SJSA1 (cell line): ENCODE measurements at regions not wholly inside any gene's neighbourhood (a gene's known extent, or its start where the extent isn't known, plus 50 kb on each side); places are given as distances from the start of the nearest gene placed in this dataset.

Source experiments
- DNase-seq, 2 experiments: peaks; one replicate each; pipeline ENCODE4 v3.0.0-alpha.2; 2015 to 2020; ENCODE audit warnings: low spot score in 2 of 2, low read depth in 1 of 2
- H3K27ac ChIP-seq: fragments of 250-450 bp; sonication (Bioruptor Pico); 2 replicates; pipeline ENCODE4 v1.5.1; 2020; ENCODE audit warnings: mild to moderate bottlenecking, moderate library complexity
- H3K27me3 ChIP-seq: fragments of 250-450 bp; sonication (Bioruptor Pico); replicated peaks from 2 replicates; pipeline ENCODE4 v1.5.1; 2020; ENCODE audit warnings: mild to moderate bottlenecking, moderate library complexity
- H3K36me3 ChIP-seq: fragments of 250-450 bp; sonication (Bioruptor Pico); 2 replicates; pipeline ENCODE4 v1.5.1; 2020; ENCODE audit warnings: mild to moderate bottlenecking
- H3K4me1 ChIP-seq: fragments of 250-450 bp; sonication (Bioruptor Pico); replicated peaks from 2 replicates; pipeline ENCODE4 v1.6.1; 2021; ENCODE audit warnings: mild to moderate bottlenecking
- H3K4me3 ChIP-seq: fragments of 250-450 bp; sonication (Bioruptor Pico); 2 replicates; pipeline ENCODE4 v1.5.1; 2020; ENCODE audit warnings: mild to moderate bottlenecking
- H3K9me3 ChIP-seq: fragments of 250-450 bp; sonication (Bioruptor Pico); replicated peaks from 2 replicates; pipeline ENCODE4 v1.5.1; 2020; ENCODE audit warnings: mild to moderate bottlenecking

GRCh38 chr6:167392631-167393316 lies 67.9 kb downstream of the TTLL2 start:
- Histone ChIP-seq H3K36me3 (no peaks in the 10 kb centered on the region), H3K27ac (no peak overlapping the region), H3K9me3 (no peaks in the 10 kb centered on the region), H3K4me1 (no peaks in the 10 kb centered on the region), H3K27me3 (no peaks in the 10 kb centered on the region), H3K4me3 (no peak overlapping the region)
- DNase-seq, result no peak

- no peak overlapping the region for H3K27ac ChIP-seq
- DNase-seq, result no peak
- no peak overlapping the region for H3K4me3 ChIP-seq
Observed at GRCh38 chr6:167393731-167394130, 68.8 kb downstream of the TTLL2 start.

GRCh38 chr6:167394339-167394738 lies 69.5 kb downstream of the TTLL2 start:
- no peaks in the 10 kb centered on the region for H3K9me3 ChIP-seq
- no peaks in the 10 kb centered on the region for H3K27me3 ChIP-seq
- no peak overlapping the region for H3K27ac ChIP-seq
- no peaks in the 10 kb centered on the region for H3K4me1 ChIP-seq
- H3K36me3 ChIP-seq, result no peaks in the 10 kb centered on the region
- no peak overlapping the region for H3K4me3 ChIP-seq
- no peak for DNase-seq

More at GRCh38 chr6:167393731-167394130, 68.8 kb downstream of the TTLL2 start:
- Histone ChIP-seq H3K9me3 (no peaks in the 10 kb centered on the region), H3K36me3 (no peaks in the 10 kb centered on the region), H3K4me1 (no peaks in the 10 kb centered on the region), H3K27me3 (no peaks in the 10 kb centered on the region)

GRCh38 chr6:167394820-167395219 lies 69.9 kb downstream of the TTLL2 start:
- H3K9me3 ChIP-seq, result no peaks in the 10 kb centered on the region
- no peaks in the 10 kb centered on the region for H3K27me3 ChIP-seq
- DNase-seq, result no peak
- no peaks in the 10 kb centered on the region for H3K4me1 ChIP-seq
- no peaks in the 10 kb centered on the region for H3K36me3 ChIP-seq
- no peak overlapping the region for H3K27ac ChIP-seq
- H3K4me3 ChIP-seq, result no peak overlapping the region

- no peak overlapping the region for H3K27ac ChIP-seq
- no peaks in the 10 kb centered on the region for H3K9me3 ChIP-seq
- H3K36me3 ChIP-seq, result no peaks in the 10 kb centered on the region
- peaks cover under 1% of the 10 kb centered on the region; the same call in 1 of the 2 replicates for H3K27me3 ChIP-seq
- no peak for DNase-seq
- H3K4me1 ChIP-seq, result no peaks in the 10 kb centered on the region
- no peak overlapping the region for H3K4me3 ChIP-seq
Observed at GRCh38 chr6:167396068-167396658, 71.3 kb downstream of the TTLL2 start.

GRCh38 chr6:167396659-167397490 lies 72.0 kb downstream of the TTLL2 start:
- H3K27me3 ChIP-seq, result peaks cover 3% of the 10 kb centered on the region; the same call in 1 of the 2 replicates
- no peak for DNase-seq
- H3K4me3 ChIP-seq, result no peak overlapping the region
- H3K9me3 ChIP-seq, result no peaks in the 10 kb centered on the region
- H3K27ac ChIP-seq, result no peak overlapping the region
- no peaks in the 10 kb centered on the region for H3K36me3 ChIP-seq
- H3K4me1 ChIP-seq, result no peaks in the 10 kb centered on the region

GRCh38 chr6:167397712-167398111 lies 72.8 kb downstream of the TTLL2 start:
- no peaks in the 10 kb centered on the region for H3K9me3 ChIP-seq
- no peak for DNase-seq
- H3K4me1 ChIP-seq, result no peaks in the 10 kb centered on the region
- H3K27ac ChIP-seq, result no peak overlapping the region
- H3K4me3 ChIP-seq, result no peak overlapping the region
- H3K27me3 ChIP-seq, result peaks cover 3% of the 10 kb centered on the region; the same call in 1 of the 2 replicates
- H3K36me3 ChIP-seq, result no peaks in the 10 kb centered on the region

GRCh38 chr6:167398214-167399050 lies 73.5 kb downstream of the TTLL2 start:
- H3K4me3 ChIP-seq, result no peak overlapping the region
- H3K4me1 ChIP-seq, result no peaks in the 10 kb centered on the region
- no peaks in the 10 kb centered on the region for H3K36me3 ChIP-seq
- H3K9me3 ChIP-seq, result no peaks in the 10 kb centered on the region
- no peak overlapping the region for H3K27ac ChIP-seq
- DNase-seq, result no peak
- H3K27me3 ChIP-seq, result peaks cover 3% of the 10 kb centered on the region; the same call in 1 of the 2 replicates

- no peak for DNase-seq
- no peaks in the 10 kb centered on the region for H3K9me3 ChIP-seq
Observed at GRCh38 chr6:167399051-167399387, 74.1 kb downstream of the TTLL2 start.

GRCh38 chr6:167399599-167399998 lies 74.7 kb downstream of the TTLL2 start:
- H3K4me1 ChIP-seq, result no peaks in the 10 kb centered on the region
- H3K36me3 ChIP-seq, result no peaks in the 10 kb centered on the region
- H3K27ac ChIP-seq, result no peak overlapping the region
- H3K27me3 ChIP-seq, result peaks cover 3% of the 10 kb centered on the region; the same call in 1 of the 2 replicates
- no peaks in the 10 kb centered on the region for H3K9me3 ChIP-seq
- no peak overlapping the region for H3K4me3 ChIP-seq
- DNase-seq, result no peak

More at GRCh38 chr6:167399051-167399387, 74.1 kb downstream of the TTLL2 start:
- Histone ChIP-seq H3K4me1 (no peaks in the 10 kb centered on the region), H3K36me3 (no peaks in the 10 kb centered on the region), H3K27ac (no peak overlapping the region), H3K27me3 (peaks cover 3% of the 10 kb centered on the region; the same call in 1 of the 2 replicates), H3K4me3 (no peak overlapping the region)

GRCh38 chr6:167400482-167401138 lies 75.7 kb downstream of the TTLL2 start:
- Histone ChIP-seq H3K4me1 (no peaks in the 10 kb centered on the region), H3K27ac (no peak overlapping the region), H3K4me3 (no peak overlapping the region), H3K9me3 (no peaks in the 10 kb centered on the region), H3K36me3 (no peaks in the 10 kb centered on the region), H3K27me3 (peaks cover 3% of the 10 kb centered on the region; the same call in 1 of the 2 replicates)
- no peak for DNase-seq

GRCh38 chr6:167401525-167402194 lies 76.8 kb downstream of the TTLL2 start:
- Histone ChIP-seq H3K4me1 (no peaks in the 10 kb centered on the region), H3K4me3 (no peak overlapping the region), H3K27me3 (peaks cover 3% of the 10 kb centered on the region; the same call in 1 of the 2 replicates), H3K27ac (no peak overlapping the region), H3K36me3 (no peaks in the 10 kb centered on the region), H3K9me3 (no peaks in the 10 kb centered on the region)
- no peak for DNase-seq
